Brain microvascular endothelial cell (primary cell): ENCODE measurements at regions not wholly inside any gene's neighbourhood (a gene's known extent, or its start where the extent isn't known, plus 50 kb on each side); places are given as distances from the start of the nearest gene placed in this dataset.

Experiments
- DNase-seq: peaks from one replicate; pipeline ENCODE4 v3.0.0-alpha.2; 2020
- H3K27ac ChIP-seq: fragments of 250-450 bp; sonication (Bioruptor Pico); 2 replicates; pipeline ENCODE4 v1.5.1; 2020; ENCODE audit warnings: mild to moderate bottlenecking, moderate library complexity
- H3K27me3 ChIP-seq: fragments of 250-450 bp; sonication (Bioruptor Pico); replicated peaks from 2 replicates; pipeline ENCODE4 v1.5.1; 2020; ENCODE audit warnings: mild to moderate bottlenecking
- H3K36me3 ChIP-seq: fragments of 250-450 bp; sonication (Bioruptor Pico); replicated peaks from 2 replicates; pipeline ENCODE4 v1.5.1; 2020; ENCODE audit warnings: mild to moderate bottlenecking
- H3K4me3 ChIP-seq: 2 replicates; pipeline ENCODE4 v1.5.1; 2011; ENCODE audit warnings: low read depth, mild to moderate bottlenecking, control low read depth, low read length, moderate library complexity
- CTCF ChIP-seq: IDR thresholded peaks from 2 replicates; pipeline ENCODE4 v1.5.1; 2011; ENCODE audit warnings: low read depth, mild to moderate bottlenecking, moderate library complexity, low read length, control low read depth, inconsistent platforms; ENCODE audit errors: missing control alignments
- in situ Hi-C: cut with HindIII; loops from 2 replicates; pipeline ENCODE4 v1.10.0; 2017; ENCODE audit warnings: low sequenced_read_pairs, low pct_ligation_motif_present

GRCh38 chr20:40770564-40771307, 81.7 kb upstream of the MAFB start:
- Histone ChIP-seq H3K36me3 (no peaks in the 10 kb centered on the region), H3K27ac (no peak overlapping the region), H3K27me3 (no peaks in the 10 kb centered on the region), H3K4me3 (no peak overlapping the region)
- in situ Hi-C loops: no loop called here
- no peak for DNase-seq
- no peak for TF ChIP-seq CTCF

GRCh38 chr20:40771308-40771610, 82.2 kb upstream of the MAFB start:
- H3K4me3 ChIP-seq: no peak overlapping the region
- in situ Hi-C loops: no loop called here
- no peak for TF ChIP-seq CTCF
- no peak overlapping the region for H3K27ac ChIP-seq
- H3K27me3 ChIP-seq: no peaks in the 10 kb centered on the region
- no peaks in the 10 kb centered on the region for H3K36me3 ChIP-seq
- DNase-seq: no peak

GRCh38 chr20:40771848-40772511, 82.9 kb upstream of the MAFB start:
- no peak for DNase-seq
- in situ Hi-C loops: no loop called here
- Histone ChIP-seq H3K4me3 (no peak overlapping the region), H3K27me3 (no peaks in the 10 kb centered on the region), H3K36me3 (no peaks in the 10 kb centered on the region), H3K27ac (no peak overlapping the region)
- TF ChIP-seq CTCF: no peak

GRCh38 chr20:40773376-40773775, 84.3 kb upstream of the MAFB start:
- in situ Hi-C loops: no loop called here
- no peak for DNase-seq
- Histone ChIP-seq H3K4me3 (no peak overlapping the region), H3K27me3 (no peaks in the 10 kb centered on the region), H3K36me3 (no peaks in the 10 kb centered on the region), H3K27ac (no peak overlapping the region)
- TF ChIP-seq CTCF: no peak

GRCh38 chr20:40774252-40774651, 85.2 kb upstream of the MAFB start:
- TF ChIP-seq CTCF: no peak
- no peak for DNase-seq
- no peaks in the 10 kb centered on the region for H3K27me3 ChIP-seq
- no peak overlapping the region for H3K4me3 ChIP-seq
- in situ Hi-C loops: no loop called here
- H3K36me3 ChIP-seq: no peaks in the 10 kb centered on the region
- no peak overlapping the region for H3K27ac ChIP-seq
